ENCODE measurements at regions not wholly inside any gene's neighbourhood (a gene's known extent, or its start where the extent isn't known, plus 50 kb on each side); places are given as distances from the start of the nearest gene placed in this dataset.

GRCh38 chr12:13390918-13391317 is 194.4 kb downstream of the EMP1 start:
- TF ChIP-seq CTCF (conservative IDR thresholded peaks at IDR 0.05; ENCODE audit: low read length) (no peak), EZH2phosphoT487 (IDR thresholded peaks at IDR 0.05; ENCODE audit: borderline replicate concordance, low read depth, low read length) (no peak)
